ENCODE measurements at regions not wholly inside any gene's neighbourhood (a gene's known extent, or its start where the extent isn't known, plus 50 kb on each side); places are given as distances from the start of the nearest gene placed in this dataset.
A peak's percentile ranks its signal among the peaks of the same experiment; 100 is the strongest.
"Not testable (repeated sequence)": the region's sequence is repeated elsewhere in the genome, so short reads cannot be mapped to it uniquely, and the experiment has no call there.

- DNase-seq = no peak
Measured at GRCh38 chr3:158882445-158882844, 80.6 kb downstream of the MFSD1 start.

DNA sequence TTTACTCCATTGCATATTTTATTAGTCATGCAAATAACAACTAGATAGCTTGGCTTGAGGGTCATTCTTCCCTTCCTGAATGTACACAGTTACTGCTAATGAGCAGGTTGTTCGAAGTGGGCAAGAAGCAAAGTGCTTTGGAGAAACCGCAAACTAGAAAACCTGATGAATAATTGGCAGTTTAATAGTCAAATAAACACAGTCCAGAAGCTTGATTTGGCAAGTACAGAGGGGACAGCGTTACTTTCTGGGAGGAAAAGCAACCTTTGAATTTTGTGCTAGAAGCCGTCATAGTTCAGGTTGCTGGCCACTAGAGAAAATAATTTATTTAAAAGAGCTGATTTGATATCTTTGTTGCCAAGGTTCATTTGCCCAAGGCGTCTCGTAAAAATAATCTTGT lies 94.9 kb downstream of the MFSD1 start:
- no peak for DNase-seq

GRCh38 chr3:158906749-158907148 lies 104.9 kb downstream of the MFSD1 start:
- DNase-seq = no peak

DNA sequence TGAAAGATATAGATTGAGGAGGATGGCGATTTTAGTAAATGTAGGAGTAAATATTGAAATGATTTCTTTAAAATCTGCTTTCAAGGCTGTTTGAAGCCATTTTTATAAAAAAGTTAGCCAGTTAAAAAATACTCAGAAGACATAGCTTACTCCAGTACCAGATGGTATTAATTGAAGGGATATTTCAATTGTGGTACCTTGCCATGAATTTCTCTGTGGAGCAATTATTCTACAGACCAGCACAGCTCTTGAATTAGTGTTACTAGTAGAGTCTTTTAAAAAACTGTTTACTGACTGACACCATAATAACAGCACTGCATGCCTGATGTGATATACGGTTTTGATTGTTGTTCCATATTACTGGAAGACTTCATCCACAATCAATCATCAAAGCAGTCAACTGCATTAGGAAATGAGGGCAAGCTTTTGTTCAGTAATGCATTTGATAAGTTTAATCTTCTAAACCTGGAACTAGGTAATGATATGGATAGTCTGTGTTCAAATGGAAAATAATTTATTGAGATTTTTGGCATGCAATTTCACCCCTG lies 106.4 kb downstream of the MFSD1 start:
- DNase-seq = no peak

GRCh38 chr3:158909870-158910269 lies 108.0 kb downstream of the MFSD1 start:
- DNase-seq = no peak

GRCh38 chr3:158911586-158911985 lies 109.7 kb downstream of the MFSD1 start:
- DNase-seq = peak; percentile 9

GRCh38 chr3:158912188-158912587 lies 110.3 kb downstream of the MFSD1 start:
- DNase-seq = no peak

DNA sequence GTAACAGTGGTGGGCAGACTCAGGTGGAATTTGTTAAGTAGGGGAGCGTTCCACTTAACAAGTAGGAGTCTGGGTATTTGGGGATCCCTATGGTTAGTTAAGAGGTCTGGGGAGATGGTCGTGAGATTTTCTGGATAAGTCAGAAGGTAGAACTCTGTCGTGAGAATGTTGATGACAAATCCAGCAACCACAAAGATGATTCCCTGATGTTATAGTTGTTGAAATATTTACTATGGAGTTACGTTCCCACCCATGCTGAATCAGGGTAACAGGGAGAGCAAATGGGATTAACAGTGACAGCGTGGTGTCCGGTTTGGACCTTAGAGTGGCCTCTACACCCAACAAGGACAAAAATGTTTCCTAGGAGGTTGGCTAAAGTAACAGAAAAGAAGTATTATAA lies 110.8 kb downstream of the MFSD1 start:
- DNase-seq = no peak

GRCh38 chr3:158916111-158916510 lies 114.3 kb downstream of the MFSD1 start:
- no peak for DNase-seq

DNA sequence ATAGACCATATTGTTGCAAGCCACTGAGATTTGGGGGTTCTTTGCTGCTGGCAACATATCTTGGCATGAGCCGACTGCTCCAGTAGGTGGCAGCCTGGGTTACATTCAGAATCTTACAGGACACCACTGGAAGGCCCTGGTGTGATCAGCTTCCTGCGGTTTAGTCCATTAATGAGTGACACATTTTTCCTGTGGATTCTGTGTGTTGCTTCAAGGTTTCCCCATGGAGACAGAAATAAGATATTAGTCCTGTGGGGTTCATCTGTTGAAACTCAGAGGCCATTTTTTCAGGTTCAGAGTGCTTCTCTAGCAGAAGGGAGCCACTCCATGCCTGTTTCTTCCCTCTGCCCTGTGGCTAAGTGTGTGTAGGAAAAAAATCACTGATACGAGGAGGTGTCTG lies 116.2 kb downstream of the MFSD1 start:
- no peak for DNase-seq

- no peak for DNase-seq
Measured at GRCh38 chr3:158918451-158918850, 116.6 kb downstream of the MFSD1 start.

- DNase-seq = no peak
Measured at GRCh38 chr3:158920371-158920770, 118.5 kb downstream of the MFSD1 start.

DNA sequence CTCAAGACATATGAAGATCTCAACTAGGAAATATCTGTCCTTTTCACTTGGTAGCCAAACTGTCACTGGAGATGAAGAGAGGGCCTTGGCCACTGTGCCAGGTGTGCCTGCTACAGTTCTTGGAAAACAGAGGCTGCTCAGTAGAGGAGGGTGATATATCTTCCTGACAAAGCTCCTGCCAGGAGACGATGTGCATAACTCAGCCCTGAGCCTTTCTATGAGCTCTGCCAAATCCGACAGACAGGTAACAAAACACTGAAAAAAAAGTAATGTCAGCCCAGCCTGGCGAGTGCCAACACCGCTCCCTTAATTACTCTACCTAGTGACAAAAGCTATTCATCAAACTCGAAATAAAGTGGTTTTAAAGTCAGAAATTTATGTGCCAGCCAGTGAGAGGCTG lies 123.2 kb downstream of the MFSD1 start:
- no peak for DNase-seq

DNA sequence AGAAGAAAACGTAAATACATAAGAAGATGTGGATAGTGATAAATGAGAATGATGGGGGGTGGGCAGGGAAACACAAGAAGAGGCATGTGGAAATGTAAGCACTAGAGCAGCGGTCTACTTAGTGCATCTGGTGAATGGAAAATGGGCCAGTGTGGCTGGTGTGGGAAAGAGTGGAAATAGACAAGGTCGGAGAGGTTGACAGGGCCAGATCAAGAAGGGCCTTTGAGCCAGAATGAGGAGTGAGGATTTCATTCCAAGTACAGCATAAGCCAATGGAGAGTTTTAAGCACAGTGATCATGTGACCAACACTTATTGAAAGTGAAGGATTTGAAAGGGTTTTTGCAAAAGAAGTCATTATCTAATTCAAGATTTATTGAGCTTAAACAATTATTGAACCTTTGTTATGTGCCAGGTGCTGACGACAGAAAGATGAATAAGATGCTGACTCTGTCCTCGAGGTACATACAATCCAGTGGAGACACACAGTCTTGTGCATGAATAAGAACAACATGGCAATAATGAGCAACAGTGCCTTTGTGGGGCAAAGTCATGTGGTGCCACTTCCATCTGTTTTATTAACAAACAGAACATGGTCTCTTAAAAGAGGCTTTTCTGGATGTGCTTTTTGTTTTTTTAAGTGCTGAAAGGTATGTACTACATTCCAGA lies 124.1 kb downstream of the MFSD1 start:
- no peak for DNase-seq

DNA sequence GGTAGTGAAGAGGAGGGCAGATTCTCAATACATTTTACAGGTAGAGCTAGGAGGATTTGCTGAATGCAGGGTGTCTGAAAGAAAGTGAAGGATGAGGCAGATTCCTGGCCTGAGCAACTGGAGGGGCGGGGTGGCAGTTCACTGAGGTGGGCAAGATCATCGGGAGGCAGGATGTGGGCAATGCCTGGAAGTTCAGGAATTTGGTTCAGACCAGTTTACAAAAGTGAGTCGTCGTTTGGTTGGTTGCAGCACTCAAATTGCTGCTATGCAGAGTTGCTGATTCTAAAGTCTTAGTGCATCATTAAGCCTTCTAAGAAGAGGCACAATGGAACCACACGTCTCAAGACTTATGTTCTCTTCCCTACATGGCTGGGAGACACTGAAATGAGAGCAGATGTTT lies 134.0 kb downstream of the MFSD1 start:
- DNase-seq = no peak

DNA sequence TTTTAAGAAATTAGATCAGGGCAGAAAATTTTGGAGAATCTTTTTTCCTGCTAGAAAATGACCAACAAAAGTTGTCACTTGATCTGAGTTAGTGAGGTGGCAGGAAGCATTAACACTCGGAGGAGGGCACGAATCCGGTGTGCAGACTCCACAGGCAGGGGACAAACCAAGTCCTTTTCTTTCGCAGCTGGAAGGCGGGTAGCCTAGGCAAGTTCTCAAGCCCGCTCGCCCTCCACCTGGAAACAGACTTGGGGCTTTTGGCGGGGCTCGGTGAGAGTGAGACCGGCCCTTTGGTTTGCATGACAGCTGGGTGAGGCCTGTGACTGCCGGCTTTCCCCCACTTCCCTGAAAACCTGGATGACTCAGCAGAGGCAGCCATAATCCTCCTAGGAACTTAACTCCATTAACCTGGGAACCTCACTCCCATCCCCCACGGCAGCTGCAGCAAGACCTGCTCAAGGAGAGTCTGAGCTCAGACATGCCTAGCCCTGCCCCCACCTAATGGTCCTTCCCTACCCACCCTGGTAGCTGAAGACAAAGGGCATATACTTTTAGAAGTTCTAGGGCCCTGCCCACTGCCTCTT lies 134.8 kb downstream of the MFSD1 start:
- no peak for DNase-seq

DNA sequence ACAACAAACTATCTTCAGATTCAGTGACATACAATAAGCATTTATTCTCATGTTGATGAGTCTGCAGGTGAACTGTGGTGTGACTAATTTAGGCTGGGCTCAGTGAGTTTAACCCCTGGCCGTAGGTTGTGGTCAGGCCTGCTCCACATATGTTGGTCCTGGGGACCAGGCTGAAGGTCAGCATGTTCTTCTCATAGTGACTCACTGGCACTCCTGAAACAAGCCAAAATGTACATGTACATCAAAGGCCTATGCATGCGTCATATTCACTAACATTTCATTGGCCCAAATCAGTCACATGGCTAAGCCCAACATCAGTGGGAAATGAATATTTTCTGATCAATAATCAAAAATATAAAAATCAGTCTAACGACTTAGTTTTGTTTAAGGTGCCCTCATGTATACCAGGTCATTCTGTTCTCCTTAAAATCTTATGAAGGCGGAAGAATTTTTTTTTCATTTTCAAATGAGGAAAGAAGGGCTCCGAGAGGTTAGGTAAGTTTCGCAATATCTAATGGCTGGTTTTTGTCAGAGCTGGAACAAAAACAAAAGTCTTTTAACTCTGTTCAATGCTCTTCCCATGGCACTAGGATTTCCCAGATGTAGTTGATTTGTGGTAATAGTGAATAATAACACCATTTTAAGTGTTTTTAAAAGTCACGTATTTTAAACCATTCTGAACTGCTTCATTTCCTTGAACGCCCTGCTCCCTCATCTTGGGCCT lies 148.5 kb downstream of the MFSD1 start:
- DNase-seq = no peak

- DNase-seq = no peak
Measured at GRCh38 chr3:158953131-158953530, 151.3 kb downstream of the MFSD1 start.

- no peak for DNase-seq
Measured at GRCh38 chr3:158954420-158954819, 152.6 kb downstream of the MFSD1 start.

GRCh38 chr3:158957777-158958176 lies 155.9 kb downstream of the MFSD1 start:
- DNase-seq = not testable (repeated sequence)

DNA sequence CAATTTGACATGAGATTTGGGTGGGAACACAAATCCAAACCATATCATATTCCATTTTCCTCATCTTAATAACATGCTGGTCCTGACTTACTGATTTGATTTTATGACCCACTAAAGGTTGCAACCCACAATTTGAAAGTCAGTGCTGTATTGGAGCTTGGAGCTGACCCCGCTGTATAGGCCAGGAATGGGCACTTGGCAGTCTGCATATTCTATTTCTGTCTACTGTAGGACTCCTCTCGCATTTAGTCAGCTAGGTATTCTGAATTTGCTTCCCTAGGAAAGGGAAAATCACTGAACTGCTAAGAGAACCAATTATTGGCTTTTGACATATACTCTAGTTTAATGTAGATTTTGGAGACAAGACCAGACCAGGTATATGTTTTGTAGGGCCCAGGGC lies 157.0 kb downstream of the MFSD1 start:
- no peak for DNase-seq

DNA sequence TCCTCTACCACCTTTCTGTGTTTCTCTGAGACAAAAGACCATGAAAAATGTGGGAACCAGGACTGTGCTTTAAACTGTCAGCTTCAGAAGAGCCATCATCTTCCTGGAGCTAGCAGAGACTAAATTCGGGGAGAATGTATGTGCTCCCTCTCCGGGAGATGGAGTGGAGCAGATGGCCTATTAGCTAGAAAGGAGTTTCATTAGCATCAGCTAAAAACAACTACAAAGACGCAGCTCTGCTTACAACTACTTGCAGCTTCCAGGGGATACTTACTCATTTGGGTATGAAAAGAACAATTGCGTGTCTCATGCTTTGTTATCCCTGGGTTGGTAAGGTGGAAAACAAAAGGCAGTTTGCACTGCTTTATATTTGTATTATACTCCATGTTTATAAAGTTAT lies 159.6 kb downstream of the MFSD1 start:
- no peak for DNase-seq

DNA sequence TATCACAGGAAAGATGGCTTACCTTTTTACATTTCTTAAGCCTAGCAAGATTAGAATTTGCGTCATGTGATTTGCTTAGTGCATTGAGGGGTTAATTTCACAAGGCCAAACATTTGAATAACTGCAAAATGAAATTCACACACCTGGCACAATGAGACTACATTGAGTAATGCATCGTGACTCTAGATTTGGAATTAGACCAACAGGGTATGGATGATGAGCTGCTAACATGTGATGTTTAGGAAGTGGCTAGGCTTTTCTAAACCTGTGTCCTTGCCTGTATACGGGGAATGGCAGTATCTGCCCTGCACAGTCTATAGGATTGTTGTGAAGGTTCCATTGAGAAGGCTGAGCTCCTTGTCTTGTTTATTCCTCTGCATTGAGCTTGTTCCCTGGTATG lies 160.1 kb downstream of the MFSD1 start:
- no peak for DNase-seq

DNA sequence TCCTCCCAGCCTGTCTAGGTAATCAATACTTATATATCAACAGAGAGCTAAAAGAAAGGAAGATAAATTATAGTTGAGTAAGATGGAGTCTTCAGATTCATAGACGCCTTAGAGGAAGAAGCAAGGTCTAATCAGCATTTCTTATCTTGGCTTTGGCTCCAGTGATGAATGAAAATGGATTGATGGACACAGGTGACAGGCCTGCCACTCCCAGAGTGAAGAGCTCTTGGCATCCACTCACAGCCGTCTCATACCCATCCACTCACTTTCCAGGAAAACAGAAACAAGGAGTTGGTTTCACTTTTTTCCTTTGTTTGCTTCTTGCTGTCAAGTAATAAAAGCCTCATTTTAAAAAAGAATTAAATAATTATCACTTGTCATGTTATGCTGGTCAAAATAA lies 168.2 kb downstream of the MFSD1 start:
- DNase-seq = no peak
